IMR-90 (cell line): ENCODE measurements at regions not wholly inside any gene's neighbourhood (a gene's known extent, or its start where the extent isn't known, plus 50 kb on each side); places are given as distances from the start of the nearest gene placed in this dataset.
"Not testable (repeated sequence)": the region's sequence is repeated elsewhere in the genome, so short reads cannot be mapped to it uniquely, and the experiment has no call there.

Experiments
- ATAC-seq: fragments of 200-7000 bp; cut with Tn5 transposase; 2 replicates; pipeline ENCODE4 v1.9.1; 2020; ENCODE audit warnings: low read depth, mild to moderate bottlenecking, moderate library complexity
- BruUV-seq: library from RNA; stranded (reverse); fragments of 400-500 nt; replicated peaks from 2 replicates; lab custom pipeline; 2021; lab: Mats Ljungman, UMichigan
- CTCF ChIA-PET: fragments of 300-600 bp; formaldehyde crosslinking; extraction: SDS; loops from one replicate; lab custom pipeline; 2021; ENCODE audit warnings: antibody characterized with exemption; lab: Yijun Ruan, JAX
- POLR2A ChIA-PET: fragments of 300-600 bp; sonication (Branson Sonifier 250); formaldehyde crosslinking; loops from one replicate; lab custom pipeline; 2022; ENCODE audit warnings: antibody characterized with exemption; ENCODE audit not compliant: unreplicated experiment; lab: Charles Lee
- DNase-seq: peaks from one replicate; pipeline ENCODE4 v3.0.0; 2013
- H2AFZ ChIP-seq: replicated peaks from 2 replicates; pipeline ENCODE3; 2013; ENCODE audit warnings: low read length, mild to moderate bottlenecking; ENCODE audit not compliant: poor library complexity
- H2AK5ac ChIP-seq: 2 replicates; pipeline ENCODE4 v1.6.1; 2013; ENCODE audit warnings: low read depth, low read length, inconsistent platforms
- H2AK9ac ChIP-seq: replicated peaks from 2 replicates; pipeline ENCODE3; 2013; ENCODE audit warnings: mild to moderate bottlenecking, low read depth, low read length, moderate library complexity; ENCODE audit not compliant: poor library complexity
- H2BK120ac ChIP-seq: 2 replicates; pipeline ENCODE4 v1.6.1; 2013; ENCODE audit warnings: low read depth, low read length, inconsistent platforms
- H2BK15ac ChIP-seq: 3 replicates; pipeline ENCODE4 v1.6.1; 2013; ENCODE audit warnings: low read depth, low read length, inconsistent platforms
- H2BK20ac ChIP-seq: 2 replicates; pipeline ENCODE4 v1.6.1; 2013; ENCODE audit warnings: low read depth, mild to moderate bottlenecking, inconsistent platforms, low read length, moderate library complexity
- H2BK5ac ChIP-seq: 2 replicates; pipeline ENCODE4 v1.6.1; 2013; ENCODE audit warnings: mild to moderate bottlenecking, low read depth, low read length, inconsistent platforms; ENCODE audit not compliant: poor library complexity, severe bottlenecking
- H3K14ac ChIP-seq: replicated peaks from 2 replicates; pipeline ENCODE4 v1.6.1; 2013; ENCODE audit warnings: low read depth, low read length, inconsistent platforms
- H3K18ac ChIP-seq: 2 replicates; pipeline ENCODE4 v1.6.1; 2013; ENCODE audit warnings: low read depth, low read length, control low read depth
- H3K23ac ChIP-seq: 2 replicates; pipeline ENCODE4 v1.6.1; 2013; ENCODE audit warnings: low read depth, low read length, inconsistent platforms
- H3K27ac ChIP-seq: 2 replicates; pipeline ENCODE4 v1.5.1; 2013; ENCODE audit warnings: mild to moderate bottlenecking, control low read depth, low read length; ENCODE audit not compliant: insufficient read depth
- H3K27me3 ChIP-seq: 2 replicates; pipeline ENCODE4 v1.6.1; 2013; ENCODE audit warnings: low read length; ENCODE audit not compliant: control insufficient read depth, insufficient read depth
- H3K36me3 ChIP-seq: 2 replicates; pipeline ENCODE4 v1.6.1; 2013; ENCODE audit warnings: low read length, mixed read lengths; ENCODE audit not compliant: control insufficient read depth, insufficient read depth
- H3K4ac ChIP-seq: 2 replicates; pipeline ENCODE4 v1.6.1; 2013; ENCODE audit warnings: low read depth, low read length, inconsistent platforms
- H3K4me1 ChIP-seq: 2 replicates; pipeline ENCODE4 v1.6.1; 2013; ENCODE audit warnings: low read length, mixed read lengths; ENCODE audit not compliant: control insufficient read depth, insufficient read depth
- H3K4me2 ChIP-seq: 2 replicates; pipeline ENCODE4 v1.6.1; 2013; ENCODE audit warnings: low read depth, mild to moderate bottlenecking, control low read depth, low read length, moderate library complexity
- H3K4me3 ChIP-seq: 2 replicates; pipeline ENCODE4 v1.5.1; 2013; ENCODE audit warnings: low read depth, mild to moderate bottlenecking, control low read depth, low read length, moderate library complexity; ENCODE audit not compliant: insufficient read depth
- H3K56ac ChIP-seq: 2 replicates; pipeline ENCODE4 v1.6.1; 2013; ENCODE audit warnings: low read length, inconsistent platforms; ENCODE audit not compliant: insufficient read depth; ENCODE audit errors: extremely low read depth
- H3K79me1 ChIP-seq, 2 experiments: 2 replicates each; pipeline ENCODE4 v1.6.1; 2013; ENCODE audit warnings: low read length in 2 of 2, inconsistent platforms in 1 of 2, low read depth in 1 of 2
- H3K9ac ChIP-seq: 2 replicates; pipeline ENCODE4 v1.6.1; 2013; ENCODE audit warnings: low read depth, low read length, control low read depth
- H3K9me1 ChIP-seq: 2 replicates; pipeline ENCODE4 v1.6.1; 2013; ENCODE audit warnings: low read length, inconsistent platforms; ENCODE audit not compliant: insufficient read depth
- H3K9me3 ChIP-seq: 2 replicates; pipeline ENCODE4 v1.6.1; 2013; ENCODE audit warnings: low read length; ENCODE audit not compliant: control insufficient read depth, insufficient read depth
- H4K20me1 ChIP-seq: 2 replicates; pipeline ENCODE4 v1.6.1; 2013; ENCODE audit warnings: low read length, inconsistent platforms; ENCODE audit not compliant: insufficient read depth
- H4K5ac ChIP-seq: 2 replicates; pipeline ENCODE4 v1.6.1; 2013; ENCODE audit warnings: mild to moderate bottlenecking, low read depth, low read length, control low read depth
- H4K8ac ChIP-seq, 2 experiments: 2 replicates each; pipeline ENCODE4 v1.6.1; 2013; ENCODE audit warnings: low read depth in 2 of 2, low read length in 2 of 2, control low read depth in 1 of 2, inconsistent platforms in 1 of 2
- H4K91ac ChIP-seq: 2 replicates; pipeline ENCODE4 v1.6.1; 2013; ENCODE audit warnings: low read depth, low read length, inconsistent platforms; ENCODE audit not compliant: insufficient read depth
- WGBS, 2 experiments: methylation state at CpG; one replicate each; pipeline versions ENCODE4 v1.1.5 to v1.1.7; 2013; ENCODE audit warnings: missing lambda C conversion rate in 2 of 2; ENCODE audit not compliant: insufficient read length in 1 of 2; ENCODE audit errors: extremely low coverage in 2 of 2; 5-methylcytosine and 5-hydroxymethylcytosine counted together
- dilution Hi-C: fragments of 300-500 bp; cut with HindIII; formaldehyde crosslinking; loops from one replicate; pipeline ENCODE4 v1.14.3; 2018; ENCODE audit warnings: low sequenced_read_pairs; ENCODE audit not compliant: unreplicated experiment
- in situ Hi-C: fragments of 300-500 bp; cut with MboI; formaldehyde crosslinking; loops from 3 replicates; pipeline ENCODE4 v1.14.3; 2019; ENCODE audit warnings: low sequenced_read_pairs, inconsistent platforms, mixed read lengths
- intact Hi-C: fragments of 100-400 bp; cut with micrococcal nuclease; formaldehyde crosslinking; loops from 2 replicates; pipeline ENCODE4 v1.10.0; 2022

DNA sequence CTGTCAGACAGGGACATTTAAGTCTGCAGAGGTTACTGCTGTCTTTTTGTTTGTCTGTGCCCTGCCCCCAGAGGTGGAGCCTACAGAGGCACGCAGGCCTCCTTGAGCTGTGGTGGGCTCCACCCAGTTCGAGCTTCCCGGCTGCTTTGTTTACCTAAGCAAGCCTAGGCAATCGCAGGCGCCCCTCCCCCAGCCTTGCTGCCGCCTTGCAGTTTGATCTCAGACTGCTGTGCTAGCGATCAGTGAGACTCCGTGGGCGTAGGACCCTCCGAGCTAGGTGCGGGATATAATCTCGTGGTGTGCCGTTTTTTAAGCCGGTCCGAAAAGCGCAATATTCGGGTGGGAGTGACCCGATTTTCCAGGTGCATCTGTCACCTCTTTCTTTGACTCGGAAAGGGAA, 193.9 kb downstream of the RMST start:
- DNase-seq, H2BK20ac ChIP-seq, H3K23ac ChIP-seq, H3K9me1 ChIP-seq, H2BK120ac ChIP-seq, H4K20me1 ChIP-seq, dilution Hi-C loops, CTCF ChIA-PET, H3K4me1 ChIP-seq, H4K91ac ChIP-seq, H3K4me2 ChIP-seq, H4K5ac ChIP-seq, H2AK5ac ChIP-seq, in situ Hi-C loops, H3K9ac ChIP-seq, H3K27ac ChIP-seq, H3K14ac ChIP-seq, H3K9me3 ChIP-seq, H2AK9ac ChIP-seq, POLR2A ChIA-PET, H2BK5ac ChIP-seq, ATAC-seq, BruUV-seq, H3K79me1 ChIP-seq, H2BK15ac ChIP-seq, H3K27me3 ChIP-seq, H3K56ac ChIP-seq, H4K8ac ChIP-seq, H3K4me3 ChIP-seq, intact Hi-C loops, H3K36me3 ChIP-seq, H3K18ac ChIP-seq, H3K4ac ChIP-seq, H2AFZ ChIP-seq: not testable (repeated sequence)
- WGBS, 2 experiments, result 71% methylated on average over 6 of the region's 19 CpGs; no CpG with 5 or more reads in 1 of the 2 experiments
